ENCODE measurements at regions not wholly inside any gene's neighbourhood (a gene's known extent, or its start where the extent isn't known, plus 50 kb on each side); places are given as distances from the start of the nearest gene placed in this dataset.

GRCh38 chr2:163348857-163349380, 386.9 kb downstream of the FIGN start:
- Histone ChIP-seq H2AFZ (ENCODE audit: low read depth, low read length) (no peak overlapping the region), H3K27ac (ENCODE audit: low read length) (no peak overlapping the region), H3K9me2 (ENCODE audit: insufficient read depth, low read length) (no peaks in the 10 kb centered on the region), H4K20me1 (ENCODE audit: insufficient read depth) (no peaks in the 10 kb centered on the region), H3F3A (ENCODE audit: insufficient read depth, low read length, poor library complexity, severe bottlenecking) (no peaks in the 10 kb centered on the region), H3K4me2 (ENCODE audit: low read length) (no peak overlapping the region), H3K36me3 (ENCODE audit: insufficient read depth, low read length) (no peaks in the 10 kb centered on the region), H3K79me2 (replicated peaks; ENCODE audit: insufficient read depth, low read length) (no peaks in the 10 kb centered on the region), H3K4me3 (ENCODE audit: low read length) (no peak overlapping the region), H3K27me3 (ENCODE audit: insufficient read depth, low read depth, low read length) (peaks cover 3% of the 10 kb centered on the region), H3K9me3 (ENCODE audit: low read length) (no peaks in the 10 kb centered on the region), H3K9ac (ENCODE audit: low read length) (no peak overlapping the region)
- no peak for TF ChIP-seq REST (IDR thresholded peaks at IDR 0.05; ENCODE audit: borderline replicate concordance)
- TF ChIP-seq TAF1 (IDR thresholded peaks at IDR 0.05; ENCODE audit: low read depth), result no peak
- TF ChIP-seq CTCF (IDR thresholded peaks at IDR 0.05; ENCODE audit: poor library complexity, severe bottlenecking), result no peak
- no peak for TF ChIP-seq POLR2AphosphoS5 (IDR thresholded peaks at IDR 0.05)
- no peak for TF ChIP-seq EZH2 (IDR thresholded peaks at IDR 0.05; ENCODE audit: borderline replicate concordance, insufficient read depth, low read length, poor library complexity, severe bottlenecking)
- TF ChIP-seq RAD21 (conservative IDR thresholded peaks at IDR 0.05), result no peak

- Histone ChIP-seq H3K9me3 (ENCODE audit: low read length) (no peaks in the 10 kb centered on the region), H3K36me3 (ENCODE audit: insufficient read depth, low read length) (no peaks in the 10 kb centered on the region), H3K27me3 (ENCODE audit: insufficient read depth, low read depth, low read length) (peaks cover 3% of the 10 kb centered on the region), H3K79me2 (replicated peaks; ENCODE audit: insufficient read depth, low read length) (no peaks in the 10 kb centered on the region), H3K9ac (ENCODE audit: low read length) (no peak overlapping the region), H3K9me2 (ENCODE audit: insufficient read depth, low read length) (no peaks in the 10 kb centered on the region), H3K27ac (ENCODE audit: low read length) (no peak overlapping the region), H2AFZ (ENCODE audit: low read depth, low read length) (no peak overlapping the region), H4K20me1 (ENCODE audit: insufficient read depth) (no peaks in the 10 kb centered on the region), H3K4me3 (ENCODE audit: low read length) (no peak overlapping the region), H3F3A (ENCODE audit: insufficient read depth, low read length, poor library complexity, severe bottlenecking) (no peaks in the 10 kb centered on the region), H3K4me2 (ENCODE audit: low read length) (no peak overlapping the region)
- TF ChIP-seq EZH2 (IDR thresholded peaks at IDR 0.05; ENCODE audit: borderline replicate concordance, insufficient read depth, low read length, poor library complexity, severe bottlenecking) (no peak), EP300 (conservative IDR thresholded peaks at IDR 0.05; ENCODE audit: poor library complexity, severe bottlenecking) (no peak), TAF1 (IDR thresholded peaks at IDR 0.05; ENCODE audit: low read depth) (no peak), SMC3 (conservative IDR thresholded peaks at IDR 0.05; ENCODE audit: poor library complexity) (no peak), MXI1 (conservative IDR thresholded peaks at IDR 0.05; ENCODE audit: poor library complexity, severe bottlenecking) (no peak), POLR2AphosphoS5 (IDR thresholded peaks at IDR 0.05) (no peak), REST (IDR thresholded peaks at IDR 0.05; ENCODE audit: borderline replicate concordance) (no peak), RAD21 (conservative IDR thresholded peaks at IDR 0.05) (no peak), CTCF (IDR thresholded peaks at IDR 0.05; ENCODE audit: poor library complexity, severe bottlenecking) (no peak)
These were observed 387.6 kb downstream of the FIGN start for GRCh38 chr2:163347982-163348856.
